Esophagus squamous epithelium (tissue), 4 donors: ENCODE measurements at regions not wholly inside any gene's neighbourhood (a gene's known extent, or its start where the extent isn't known, plus 50 kb on each side); places are given as distances from the start of the nearest gene placed in this dataset.

ENCODE experiments used
- CTCF ChIP-seq, 6 experiments: fragments of 450-650 bp in 4 of 6; fragments of 200-600 bp in 2 of 6; sonication (generic) in 2 of 6; IDR thresholded peaks; one replicate each; pipeline ENCODE4 v1.5.1; 2016 to 2019; ENCODE audit warnings: antibody characterized with exemption in 6 of 6, mild to moderate bottlenecking in 4 of 6, moderate library complexity in 4 of 6
- POLR2A ChIP-seq, 4 donors: fragments of 450-650 bp; IDR thresholded peaks; one replicate each; pipeline ENCODE4 v1.6.1; 2017; ENCODE audit warnings: antibody characterized with exemption in 4 of 4, mild to moderate bottlenecking in 4 of 4, moderate library complexity in 3 of 4

DNA sequence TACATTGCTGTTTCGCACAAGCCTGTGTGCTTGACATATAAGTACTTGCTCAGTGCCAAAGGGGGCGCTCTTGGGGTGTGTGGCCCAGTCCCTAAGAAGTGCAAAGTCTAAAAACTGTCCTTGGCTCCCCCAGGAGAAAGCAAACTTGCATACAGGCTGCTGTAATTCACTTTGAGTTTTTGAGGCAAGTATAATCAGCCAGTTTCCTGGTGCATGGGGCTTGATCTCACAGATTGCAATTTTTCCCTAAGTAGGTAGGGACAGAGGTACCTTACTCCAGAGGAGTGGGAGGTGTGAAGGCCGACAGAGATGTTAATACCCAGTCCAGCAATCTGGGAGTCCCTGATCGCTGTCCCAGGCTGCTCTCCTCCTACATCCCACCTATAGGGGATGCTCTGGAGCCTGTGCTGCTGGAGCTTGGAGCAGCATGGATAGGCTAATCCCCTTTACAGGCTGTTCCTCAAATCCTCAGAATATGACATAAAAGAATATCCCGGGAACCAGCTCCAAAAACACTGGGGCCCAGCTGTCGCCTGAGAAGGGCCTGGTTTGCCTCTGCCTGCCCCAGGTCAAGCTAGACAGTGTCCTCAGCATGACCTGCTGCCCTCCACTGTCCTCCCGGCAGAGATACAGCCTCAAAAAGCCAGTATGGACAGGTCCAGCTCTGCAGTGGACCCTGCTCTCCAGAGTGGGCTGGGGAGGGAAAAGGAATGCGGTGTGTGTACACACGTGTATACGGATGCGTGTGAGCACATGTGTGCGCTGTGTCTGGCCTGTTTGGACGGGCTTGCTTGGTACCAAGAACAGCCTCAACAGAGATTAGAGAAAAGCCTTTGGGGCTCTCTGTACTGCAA is 136.5 kb upstream of the HAAO start:
- TF ChIP-seq POLR2A (IDR thresholded peaks at IDR 0.05) (no peak), CTCF (IDR thresholded peaks at IDR 0.05) (peak in 4 of 6 experiments; percentile 22 to 35 (median 26))
